GM18517 (cell line): ENCODE measurements at regions not wholly inside any gene's neighbourhood (a gene's known extent, or its start where the extent isn't known, plus 50 kb on each side); places are given as distances from the start of the nearest gene placed in this dataset.

Experiments used
- ATAC-seq: cut with Tn5 transposase; IDR thresholded peaks from one replicate; pipeline ENCODE4 v1.9.1; 2021; ENCODE audit warnings: mild to moderate bottlenecking, moderate library complexity; ENCODE audit not compliant: unreplicated experiment

- no peak for ATAC-seq
Observed at GRCh38 chr13:76533251-76533650, 353.0 kb downstream of the KCTD12 start.

- ATAC-seq = no peak
Observed at GRCh38 chr13:76527041-76527440, 359.2 kb downstream of the KCTD12 start.

- ATAC-seq = peak; percentile 70
Observed at GRCh38 chr13:76523740-76524340, 362.4 kb downstream of the KCTD12 start.

- ATAC-seq = no peak
Observed at GRCh38 chr13:76522083-76522755, 364.0 kb downstream of the KCTD12 start.

GRCh38 chr13:76519685-76520084 is 366.5 kb downstream of the KCTD12 start:
- ATAC-seq = no peak

- no peak for ATAC-seq
Observed at GRCh38 chr13:76516586-76516985, 369.6 kb downstream of the KCTD12 start.

- no peak for ATAC-seq
Observed at GRCh38 chr13:76516013-76516412, 370.2 kb downstream of the KCTD12 start.

- ATAC-seq = no peak
Observed at GRCh38 chr13:76512721-76513145, 373.5 kb downstream of the KCTD12 start.

- ATAC-seq = no peak
Observed at GRCh38 chr13:76505437-76505836, 380.8 kb downstream of the KCTD12 start.

- no peak for ATAC-seq
Observed at GRCh38 chr13:76503766-76504165, 382.4 kb downstream of the KCTD12 start.

- ATAC-seq = no peak
Observed at GRCh38 chr13:76503291-76503690, 382.9 kb downstream of the KCTD12 start.

- no peak for ATAC-seq
Observed at GRCh38 chr13:76500894-76501293, 385.3 kb downstream of the KCTD12 start.

GRCh38 chr13:76499891-76500290 is 386.3 kb downstream of the KCTD12 start:
- ATAC-seq = no peak

GRCh38 chr13:76489274-76489673 is 396.9 kb downstream of the KCTD12 start:
- no peak for ATAC-seq

GRCh38 chr13:76481738-76482137 is 404.5 kb downstream of the KCTD12 start:
- no peak for ATAC-seq

GRCh38 chr13:76474966-76475365 is 411.2 kb downstream of the KCTD12 start:
- ATAC-seq = no peak

GRCh38 chr13:76474356-76474755 is 411.8 kb downstream of the KCTD12 start:
- ATAC-seq = no peak

GRCh38 chr13:76473552-76474134 is 412.6 kb downstream of the KCTD12 start:
- ATAC-seq = peak; percentile 100

- ATAC-seq = no peak
Observed at GRCh38 chr13:76472916-76473315, 413.3 kb downstream of the KCTD12 start.

- no peak for ATAC-seq
Observed at GRCh38 chr13:76471486-76471885, 414.7 kb downstream of the KCTD12 start.

GRCh38 chr13:76470991-76471390 is 415.2 kb downstream of the KCTD12 start:
- ATAC-seq = no peak

GRCh38 chr13:76466043-76466442 is 420.2 kb downstream of the KCTD12 start:
- ATAC-seq = no peak
